ENCODE measurements at regions not wholly inside any gene's neighbourhood (a gene's known extent, or its start where the extent isn't known, plus 50 kb on each side); places are given as distances from the start of the nearest gene placed in this dataset.

GRCh38 chrX:4435905-4436304 lies 722.5 kb upstream of the PRKX start:
- ATAC-seq (ENCODE audit: low read depth) (no peak), DNase-seq (ENCODE audit: low spot score) (no peak)
- Histone ChIP-seq H3K36me3 (ENCODE audit: low read depth) (no peaks in the 10 kb centered on the region), H3K4me1 (ENCODE audit: insufficient read depth, poor library complexity, severe bottlenecking) (no peaks in the 10 kb centered on the region), H3K27ac (ENCODE audit: poor library complexity, severe bottlenecking) (no peak overlapping the region), H3K9me3 (ENCODE audit: severe bottlenecking) (no peaks in the 10 kb centered on the region), H3K27me3 (ENCODE audit: insufficient read depth, poor library complexity, severe bottlenecking) (no peaks in the 10 kb centered on the region), H3K4me3 (ENCODE audit: severe bottlenecking) (no peak overlapping the region)
- TF ChIP-seq, protein P1, sequence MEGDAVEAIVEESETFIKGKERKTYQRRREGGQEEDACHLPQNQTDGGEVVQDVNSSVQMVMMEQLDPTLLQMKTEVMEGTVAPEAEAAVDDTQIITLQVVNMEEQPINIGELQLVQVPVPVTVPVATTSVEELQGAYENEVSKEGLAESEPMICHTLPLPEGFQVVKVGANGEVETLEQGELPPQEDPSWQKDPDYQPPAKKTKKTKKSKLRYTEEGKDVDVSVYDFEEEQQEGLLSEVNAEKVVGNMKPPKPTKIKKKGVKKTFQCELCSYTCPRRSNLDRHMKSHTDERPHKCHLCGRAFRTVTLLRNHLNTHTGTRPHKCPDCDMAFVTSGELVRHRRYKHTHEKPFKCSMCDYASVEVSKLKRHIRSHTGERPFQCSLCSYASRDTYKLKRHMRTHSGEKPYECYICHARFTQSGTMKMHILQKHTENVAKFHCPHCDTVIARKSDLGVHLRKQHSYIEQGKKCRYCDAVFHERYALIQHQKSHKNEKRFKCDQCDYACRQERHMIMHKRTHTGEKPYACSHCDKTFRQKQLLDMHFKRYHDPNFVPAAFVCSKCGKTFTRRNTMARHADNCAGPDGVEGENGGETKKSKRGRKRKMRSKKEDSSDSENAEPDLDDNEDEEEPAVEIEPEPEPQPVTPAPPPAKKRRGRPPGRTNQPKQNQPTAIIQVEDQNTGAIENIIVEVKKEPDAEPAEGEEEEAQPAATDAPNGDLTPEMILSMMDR (IDR thresholded peaks at IDR 0.05; ENCODE audit: poor library complexity, severe bottlenecking), result no peak

GRCh38 chrX:4397471-4397870 lies 684.0 kb upstream of the PRKX start:
- no peak overlapping the region for H3K4me3 ChIP-seq (ENCODE audit: severe bottlenecking)
- H3K4me1 ChIP-seq (ENCODE audit: insufficient read depth, poor library complexity, severe bottlenecking), result no peaks in the 10 kb centered on the region
- no peaks in the 10 kb centered on the region for H3K9me3 ChIP-seq (ENCODE audit: severe bottlenecking)
- peak; percentile 55; the same call in 2 of the 3 replicates for ATAC-seq (ENCODE audit: low read depth)
- no peaks in the 10 kb centered on the region for H3K27me3 ChIP-seq (ENCODE audit: insufficient read depth, poor library complexity, severe bottlenecking)
- DNase-seq (ENCODE audit: low spot score), result no peak
- no peak overlapping the region for H3K27ac ChIP-seq (ENCODE audit: poor library complexity, severe bottlenecking)
- TF ChIP-seq, protein P1 (IDR thresholded peaks at IDR 0.05; ENCODE audit: poor library complexity, severe bottlenecking), result no peak
- no peaks in the 10 kb centered on the region for H3K36me3 ChIP-seq (ENCODE audit: low read depth)

DNA sequence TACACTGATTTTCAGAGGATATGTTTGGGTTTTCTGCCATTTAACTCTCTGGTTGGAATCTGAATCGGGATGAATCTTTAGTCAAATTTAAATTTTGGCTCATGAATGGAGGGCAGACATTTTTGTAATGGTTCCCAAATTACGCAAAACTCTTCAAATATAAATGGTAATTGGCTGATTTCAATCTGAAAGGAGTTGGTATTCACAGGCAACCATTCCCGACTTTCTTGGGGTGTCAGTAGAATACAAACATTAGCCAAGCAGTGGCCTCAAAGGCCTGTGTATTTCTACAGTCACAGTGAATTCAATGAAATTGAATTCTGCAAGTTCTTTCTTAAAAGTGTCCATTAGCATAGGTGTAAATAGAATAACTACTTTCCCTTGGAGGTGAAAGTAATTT lies 668.8 kb upstream of the PRKX start:
- TF ChIP-seq, protein P1 (IDR thresholded peaks at IDR 0.05; ENCODE audit: poor library complexity, severe bottlenecking), result no peak
- Histone ChIP-seq H3K36me3 (ENCODE audit: low read depth) (no peaks in the 10 kb centered on the region), H3K9me3 (ENCODE audit: severe bottlenecking) (no peaks in the 10 kb centered on the region), H3K27me3 (ENCODE audit: insufficient read depth, poor library complexity, severe bottlenecking) (no peaks in the 10 kb centered on the region), H3K4me3 (ENCODE audit: severe bottlenecking) (no peak overlapping the region), H3K4me1 (ENCODE audit: insufficient read depth, poor library complexity, severe bottlenecking) (peaks cover 12% of the 10 kb centered on the region), H3K27ac (ENCODE audit: poor library complexity, severe bottlenecking) (no peak overlapping the region)
- ATAC-seq (ENCODE audit: low read depth), result no peak
- no peak for DNase-seq (ENCODE audit: low spot score)

DNA sequence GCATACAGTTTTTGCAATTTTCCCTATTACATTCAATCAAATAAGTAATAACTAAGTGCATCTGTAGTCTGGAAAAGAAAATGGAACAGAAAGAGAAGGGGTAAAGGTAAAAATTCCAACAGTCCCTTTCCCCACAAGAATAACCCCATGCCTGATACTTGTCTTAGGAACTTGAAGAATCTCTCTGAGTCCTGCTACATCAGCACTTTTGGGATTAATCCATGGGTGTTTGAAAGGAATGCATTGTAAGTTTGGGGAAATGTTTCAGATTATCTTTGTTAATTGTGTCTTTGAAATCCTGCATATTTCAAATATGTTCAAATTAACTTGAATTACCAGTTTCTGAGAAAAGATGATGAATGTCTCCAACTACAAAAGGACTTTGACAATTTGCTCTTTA lies 667.3 kb upstream of the PRKX start:
- TF ChIP-seq, protein P1 (IDR thresholded peaks at IDR 0.05; ENCODE audit: poor library complexity, severe bottlenecking), result no peak
- Histone ChIP-seq H3K27ac (ENCODE audit: poor library complexity, severe bottlenecking) (no peak overlapping the region), H3K36me3 (ENCODE audit: low read depth) (no peaks in the 10 kb centered on the region), H3K9me3 (ENCODE audit: severe bottlenecking) (no peaks in the 10 kb centered on the region), H3K4me3 (ENCODE audit: severe bottlenecking) (no peak overlapping the region), H3K4me1 (ENCODE audit: insufficient read depth, poor library complexity, severe bottlenecking) (peaks cover 12% of the 10 kb centered on the region), H3K27me3 (ENCODE audit: insufficient read depth, poor library complexity, severe bottlenecking) (no peaks in the 10 kb centered on the region)
- DNase-seq (ENCODE audit: low spot score) (no peak), ATAC-seq (ENCODE audit: low read depth) (no peak)

DNA sequence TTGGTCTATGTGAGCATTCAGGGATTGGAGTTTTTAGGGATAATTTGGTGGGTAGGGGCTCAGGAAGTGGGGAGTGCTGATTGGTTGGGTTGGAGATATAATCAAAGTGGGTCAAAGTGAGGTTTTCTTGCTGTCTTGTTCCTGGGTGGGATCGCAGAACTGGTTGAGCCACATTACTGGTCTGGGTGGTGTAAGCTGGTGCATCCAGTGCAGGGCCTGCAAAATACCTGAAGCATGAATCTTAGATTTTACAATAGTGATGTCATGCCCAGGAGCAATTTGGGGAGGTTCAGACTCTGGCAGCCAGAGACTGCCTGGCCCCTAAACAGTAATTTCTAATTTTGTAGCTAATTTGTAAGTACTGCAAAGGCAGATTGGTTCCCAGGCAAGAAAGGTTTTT lies 665.6 kb upstream of the PRKX start:
- Histone ChIP-seq H3K4me3 (ENCODE audit: severe bottlenecking) (no peak overlapping the region), H3K9me3 (ENCODE audit: severe bottlenecking) (no peaks in the 10 kb centered on the region), H3K27ac (ENCODE audit: poor library complexity, severe bottlenecking) (peak overlapping the region; percentile 58), H3K4me1 (ENCODE audit: insufficient read depth, poor library complexity, severe bottlenecking) (peaks cover 12% of the 10 kb centered on the region), H3K36me3 (ENCODE audit: low read depth) (no peaks in the 10 kb centered on the region), H3K27me3 (ENCODE audit: insufficient read depth, poor library complexity, severe bottlenecking) (no peaks in the 10 kb centered on the region)
- TF ChIP-seq, protein P1 (IDR thresholded peaks at IDR 0.05; ENCODE audit: poor library complexity, severe bottlenecking), result no peak
- DNase-seq (ENCODE audit: low spot score), result peak; percentile 63
- ATAC-seq (ENCODE audit: low read depth), result peak; percentile 95

Measured in RWPE2 (cell line).